Stimulated activated effector memory CD8-positive, alpha-beta T cell treated with anti-CD3 and anti-CD28 coated beads, Interleukin-12 subunit alpha, Interleukin-12 subunit beta, amount 100 ng/mL, for 72 hours (primary cell): ENCODE measurements at regions not wholly inside any gene's neighbourhood (a gene's known extent, or its start where the extent isn't known, plus 50 kb on each side); places are given as distances from the start of the nearest gene placed in this dataset.

Source experiments
- ATAC-seq: fragments of 150-1000 bp; cut with Tn5 transposase; 2 replicates; pipeline ENCODE4 v1.10.0; 2021
- DNase-seq, 2 donors: peaks; one replicate each; pipeline ENCODE4 v3.0.0; 2021 to 2022; ENCODE audit warnings: low spot score in 2 of 2
- H3K27ac Mint-ChIP-seq: one replicate; pipeline ENCODE4 v1.8.0; 2022; ENCODE audit warnings: mild to moderate bottlenecking, mixed read lengths
- H3K36me3 Mint-ChIP-seq: one replicate; pipeline ENCODE4 v1.8.0; 2022; ENCODE audit warnings: mild to moderate bottlenecking, mixed read lengths
- H3K4me1 Mint-ChIP-seq: one replicate; pipeline ENCODE4 v1.8.0; 2022; ENCODE audit warnings: mixed read lengths
- H3K4me3 Mint-ChIP-seq: one replicate; pipeline ENCODE4 v1.8.0; 2022; ENCODE audit warnings: mild to moderate bottlenecking, mixed read lengths
- H3K9me3 Mint-ChIP-seq: one replicate; pipeline ENCODE4 v1.8.0; 2022; ENCODE audit warnings: mixed read lengths

DNA sequence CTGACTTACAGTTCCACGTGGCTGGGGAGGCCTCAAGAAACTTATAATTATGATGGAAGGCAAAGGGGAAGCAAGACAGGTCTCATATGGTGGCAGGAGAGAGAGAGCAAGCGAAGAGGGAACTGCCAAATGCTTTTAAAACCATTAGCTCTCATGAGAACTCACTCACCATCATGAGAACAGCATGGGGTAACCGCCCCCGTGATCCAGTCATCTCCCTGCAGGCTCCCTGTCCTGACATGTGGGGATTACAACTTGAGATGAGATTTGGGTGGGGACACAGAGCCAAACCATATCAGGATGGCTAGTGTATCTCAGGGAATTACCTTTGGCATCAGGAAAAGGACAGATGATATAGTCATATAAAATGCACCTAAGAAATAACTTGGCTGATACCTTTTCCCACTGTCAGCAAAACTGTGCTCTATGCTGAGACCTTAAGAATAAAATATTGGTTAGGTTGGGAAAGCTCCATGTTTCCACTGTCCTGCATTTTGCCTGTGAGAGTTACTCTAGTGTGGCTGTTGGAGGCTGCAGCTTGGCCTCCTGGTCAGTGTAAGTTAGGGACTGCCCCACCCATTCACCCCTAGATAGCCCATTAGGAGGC is 110.3 kb downstream of the UCHL1 start:
- Mint-ChIP-seq H3K36me3 (no peaks in the 10 kb centered on the region), H3K9me3 (no peaks in the 10 kb centered on the region), H3K4me3 (no peak overlapping the region), H3K27ac (no peak overlapping the region), H3K4me1 (no peaks in the 10 kb centered on the region)
- ATAC-seq (no peak), DNase-seq (no peak)

- Mint-ChIP-seq H3K9me3 (peaks cover 5% of the 10 kb centered on the region), H3K4me1 (no peaks in the 10 kb centered on the region), H3K27ac (no peak overlapping the region), H3K36me3 (no peaks in the 10 kb centered on the region), H3K4me3 (no peak overlapping the region)
- no peak for ATAC-seq
- no peak for DNase-seq
Observed at GRCh38 chr4:41369680-41370079, 113.0 kb downstream of the UCHL1 start.

- Mint-ChIP-seq H3K9me3 (peaks cover 5% of the 10 kb centered on the region), H3K27ac (no peak overlapping the region), H3K36me3 (no peaks in the 10 kb centered on the region), H3K4me3 (no peak overlapping the region), H3K4me1 (no peaks in the 10 kb centered on the region)
- no peak for DNase-seq
- no peak for ATAC-seq
Observed at GRCh38 chr4:41373221-41373620, 116.5 kb downstream of the UCHL1 start.

- ATAC-seq (no peak), DNase-seq (no peak)
- Mint-ChIP-seq H3K4me3 (no peak overlapping the region), H3K4me1 (no peaks in the 10 kb centered on the region), H3K9me3 (peaks cover 10% of the 10 kb centered on the region), H3K36me3 (no peaks in the 10 kb centered on the region), H3K27ac (no peak overlapping the region)
Observed at GRCh38 chr4:41374490-41374889, 117.8 kb downstream of the UCHL1 start.

DNA sequence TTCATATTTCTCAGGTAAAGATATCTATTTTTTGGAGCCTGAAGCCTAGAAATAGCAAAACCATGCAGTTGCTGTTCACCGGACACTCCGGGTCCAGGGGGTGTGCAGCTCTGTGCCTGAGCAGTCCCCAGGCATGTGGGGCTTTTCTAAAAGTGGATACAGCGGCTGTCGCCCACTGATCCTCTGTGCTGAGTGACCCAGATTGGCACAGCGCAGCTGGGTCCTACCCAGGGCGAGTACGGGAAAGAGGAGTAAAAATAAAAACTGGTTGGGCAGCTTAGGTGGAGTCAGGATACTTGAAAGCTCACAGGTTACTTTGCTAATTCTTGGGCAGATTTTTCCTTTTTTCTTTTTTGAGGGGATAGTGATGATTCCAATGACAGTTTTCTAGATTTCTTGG is 118.8 kb downstream of the UCHL1 start:
- peaks cover 10% of the 10 kb centered on the region for H3K9me3 Mint-ChIP-seq
- DNase-seq = no peak
- no peak overlapping the region for H3K27ac Mint-ChIP-seq
- no peaks in the 10 kb centered on the region for H3K36me3 Mint-ChIP-seq
- no peak overlapping the region for H3K4me3 Mint-ChIP-seq
- no peak for ATAC-seq
- no peaks in the 10 kb centered on the region for H3K4me1 Mint-ChIP-seq

DNA sequence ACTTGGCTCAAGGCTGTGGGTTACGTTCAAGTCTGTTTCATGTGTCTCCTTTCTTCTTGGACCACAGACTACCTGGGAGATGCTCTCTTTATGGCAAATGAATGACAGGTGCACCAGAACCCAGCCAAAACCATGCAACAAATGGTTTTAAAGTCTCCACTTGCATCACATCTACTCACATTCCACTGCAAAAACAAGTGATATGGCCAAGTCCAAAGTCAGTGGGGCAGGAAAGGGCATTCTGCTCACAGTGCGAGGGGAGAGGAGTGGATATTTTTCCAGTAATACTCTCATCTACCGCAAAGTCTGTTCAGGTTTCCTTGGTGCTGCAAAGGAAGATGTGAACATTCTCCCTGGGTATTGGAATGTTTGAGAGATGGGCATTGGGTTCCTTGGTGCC is 120.5 kb downstream of the UCHL1 start:
- ATAC-seq = no peak
- DNase-seq = no peak
- Mint-ChIP-seq H3K27ac (no peak overlapping the region), H3K36me3 (no peaks in the 10 kb centered on the region), H3K9me3 (peaks cover 10% of the 10 kb centered on the region), H3K4me1 (no peaks in the 10 kb centered on the region), H3K4me3 (no peak overlapping the region)

- DNase-seq (no peak), ATAC-seq (no peak)
- Mint-ChIP-seq H3K9me3 (peaks cover 12% of the 10 kb centered on the region), H3K27ac (no peak overlapping the region), H3K4me3 (no peak overlapping the region), H3K36me3 (no peaks in the 10 kb centered on the region), H3K4me1 (no peaks in the 10 kb centered on the region)
Observed at GRCh38 chr4:41379230-41379629, 122.5 kb downstream of the UCHL1 start.

DNA sequence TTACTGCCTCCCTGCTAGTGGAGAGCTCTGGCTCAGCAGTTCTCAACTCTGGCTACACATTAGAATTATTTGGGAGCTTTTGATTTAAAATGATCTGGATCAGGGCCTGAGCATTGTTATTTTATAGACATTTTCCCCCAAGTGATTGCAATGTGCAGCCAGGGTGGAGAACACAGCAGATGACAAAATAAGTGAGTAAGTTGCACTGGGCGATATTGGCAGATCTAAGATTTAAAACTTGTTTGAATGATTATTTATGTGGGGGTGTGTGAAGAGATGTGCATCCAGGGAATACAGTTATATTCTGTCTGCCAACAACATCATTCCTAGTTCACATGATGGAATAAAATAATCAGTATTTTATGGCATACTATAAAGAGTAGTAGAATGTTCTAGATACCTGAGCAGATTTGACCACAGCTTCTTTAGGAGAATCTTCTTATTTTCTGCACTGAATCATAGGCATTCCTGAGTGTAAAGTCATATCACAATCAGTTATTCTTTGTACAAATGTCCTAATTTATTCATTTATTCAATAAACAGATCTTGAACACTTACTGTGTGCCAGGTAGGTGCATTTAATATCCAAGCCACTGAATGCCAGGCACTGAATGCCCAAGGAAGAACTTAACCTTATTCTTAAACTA is 123.9 kb downstream of the UCHL1 start:
- Mint-ChIP-seq H3K27ac (no peak overlapping the region), H3K4me1 (no peaks in the 10 kb centered on the region), H3K36me3 (no peaks in the 10 kb centered on the region)

DNA sequence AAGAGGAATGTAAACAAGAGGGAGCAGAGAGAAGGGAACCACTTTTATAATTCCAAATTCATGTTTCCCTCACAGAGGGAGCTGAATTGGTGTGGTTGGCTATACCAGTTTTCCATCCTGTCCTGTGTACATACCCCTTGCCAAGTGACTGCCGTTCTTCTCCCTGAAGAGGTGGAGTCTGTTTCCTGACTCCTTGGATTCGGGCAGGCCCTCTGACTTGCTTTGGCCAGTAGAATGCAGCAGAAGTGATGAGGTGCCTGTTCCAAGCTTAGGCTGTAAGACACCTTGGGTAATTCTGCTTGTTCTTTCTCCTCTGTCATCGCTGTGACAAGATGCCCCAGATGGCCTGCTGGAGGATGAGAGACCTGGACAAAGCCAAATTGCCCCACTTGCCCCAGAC is 124.7 kb downstream of the UCHL1 start:
- no peak overlapping the region for H3K27ac Mint-ChIP-seq
- ATAC-seq = no peak

More for the DNA sequence above, 123.9 kb downstream of the UCHL1 start:
- no peak for DNase-seq
- Mint-ChIP-seq H3K9me3 (peaks cover 12% of the 10 kb centered on the region), H3K4me3 (no peak overlapping the region)
- ATAC-seq = no peak

GRCh38 chr4:41384992-41385391 is 128.3 kb downstream of the UCHL1 start:
- Mint-ChIP-seq H3K4me1 (no peaks in the 10 kb centered on the region), H3K9me3 (peaks cover 7% of the 10 kb centered on the region), H3K27ac (no peak overlapping the region), H3K36me3 (no peaks in the 10 kb centered on the region), H3K4me3 (no peak overlapping the region)
- DNase-seq = no peak
- ATAC-seq = no peak

More for the DNA sequence above, 124.7 kb downstream of the UCHL1 start:
- Mint-ChIP-seq H3K9me3 (peaks cover 12% of the 10 kb centered on the region), H3K36me3 (no peaks in the 10 kb centered on the region), H3K4me3 (no peak overlapping the region), H3K4me1 (no peaks in the 10 kb centered on the region)
- DNase-seq = no peak

DNA sequence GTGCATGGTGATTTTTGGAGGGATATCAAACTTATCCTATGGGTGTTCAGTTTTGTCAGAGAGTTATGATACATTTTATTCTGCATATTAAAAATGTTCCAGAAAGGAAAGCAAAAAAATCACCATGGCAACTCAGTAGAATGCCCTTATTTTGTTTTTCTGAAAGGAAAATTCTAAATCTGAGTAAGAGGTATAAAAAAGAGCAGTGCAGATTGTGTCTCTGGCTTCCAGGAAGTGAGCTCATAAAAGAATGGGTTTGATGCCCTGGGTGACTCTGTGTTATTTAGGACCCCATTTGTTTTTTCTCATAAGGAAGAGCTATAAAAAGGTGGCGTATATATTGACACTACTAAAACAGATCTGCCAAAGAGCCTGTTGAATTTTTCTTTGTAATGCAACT is 128.8 kb downstream of the UCHL1 start:
- Mint-ChIP-seq H3K4me1 (no peaks in the 10 kb centered on the region), H3K27ac (no peak overlapping the region), H3K9me3 (peaks cover 7% of the 10 kb centered on the region)

GRCh38 chr4:41388080-41388479 is 131.4 kb downstream of the UCHL1 start:
- H3K36me3 Mint-ChIP-seq = no peaks in the 10 kb centered on the region
- no peak overlapping the region for H3K27ac Mint-ChIP-seq
- no peak overlapping the region for H3K4me3 Mint-ChIP-seq
- no peaks in the 10 kb centered on the region for H3K4me1 Mint-ChIP-seq
- no peak for DNase-seq
- H3K9me3 Mint-ChIP-seq = peaks cover 6% of the 10 kb centered on the region
- ATAC-seq = no peak

More for the DNA sequence above, 128.8 kb downstream of the UCHL1 start:
- H3K4me3 Mint-ChIP-seq = no peak overlapping the region
- no peak for DNase-seq
- H3K36me3 Mint-ChIP-seq = no peaks in the 10 kb centered on the region
- no peak for ATAC-seq

GRCh38 chr4:41389356-41389755 is 132.6 kb downstream of the UCHL1 start:
- Mint-ChIP-seq H3K27ac (no peak overlapping the region), H3K9me3 (no peaks in the 10 kb centered on the region), H3K36me3 (no peaks in the 10 kb centered on the region), H3K4me3 (no peak overlapping the region), H3K4me1 (no peaks in the 10 kb centered on the region)
- ATAC-seq = no peak
- no peak for DNase-seq

- H3K4me1 Mint-ChIP-seq = no peaks in the 10 kb centered on the region
Observed at GRCh38 chr4:41390661-41391060, 133.9 kb downstream of the UCHL1 start.

DNA sequence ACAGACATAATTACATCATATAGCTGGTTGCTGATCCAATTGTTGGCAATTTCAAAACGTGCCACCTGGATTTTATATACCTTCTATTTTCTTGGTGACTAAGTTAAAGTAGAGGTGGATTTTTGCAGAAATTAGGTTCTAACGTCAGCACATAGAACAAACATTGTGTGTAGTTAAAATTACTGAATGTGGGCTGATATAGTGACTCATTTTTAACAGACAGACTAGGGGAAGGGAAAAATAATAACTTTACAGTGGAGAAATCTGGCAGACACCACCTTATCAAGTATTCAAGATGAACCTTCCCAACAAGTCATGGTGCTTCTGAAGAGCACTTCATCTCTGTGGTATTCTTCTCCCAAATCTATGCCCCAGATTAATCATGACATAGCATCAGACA is 134.5 kb downstream of the UCHL1 start:
- H3K9me3 Mint-ChIP-seq = no peaks in the 10 kb centered on the region
- no peaks in the 10 kb centered on the region for H3K4me1 Mint-ChIP-seq
- H3K4me3 Mint-ChIP-seq = no peak overlapping the region
- ATAC-seq (no peak), DNase-seq (no peak)
- H3K36me3 Mint-ChIP-seq = no peaks in the 10 kb centered on the region
- no peak overlapping the region for H3K27ac Mint-ChIP-seq

More at GRCh38 chr4:41390661-41391060, 133.9 kb downstream of the UCHL1 start:
- Mint-ChIP-seq H3K4me3 (no peak overlapping the region), H3K36me3 (no peaks in the 10 kb centered on the region), H3K27ac (no peak overlapping the region), H3K9me3 (no peaks in the 10 kb centered on the region)
- ATAC-seq (no peak), DNase-seq (no peak)

- H3K4me3 Mint-ChIP-seq = no peak overlapping the region
- ATAC-seq = no peak
- H3K4me1 Mint-ChIP-seq = no peaks in the 10 kb centered on the region
- H3K36me3 Mint-ChIP-seq = no peaks in the 10 kb centered on the region
- no peak for DNase-seq
- H3K9me3 Mint-ChIP-seq = no peaks in the 10 kb centered on the region
- no peak overlapping the region for H3K27ac Mint-ChIP-seq
Observed at GRCh38 chr4:41394481-41394894, 137.8 kb downstream of the UCHL1 start.
